ENCODE measurements at regions not wholly inside any gene's neighbourhood (a gene's known extent, or its start where the extent isn't known, plus 50 kb on each side); places are given as distances from the start of the nearest gene placed in this dataset.
"Not testable (repeated sequence)": the region's sequence is repeated elsewhere in the genome, so short reads cannot be mapped to it uniquely, and the experiment has no call there.

DNA sequence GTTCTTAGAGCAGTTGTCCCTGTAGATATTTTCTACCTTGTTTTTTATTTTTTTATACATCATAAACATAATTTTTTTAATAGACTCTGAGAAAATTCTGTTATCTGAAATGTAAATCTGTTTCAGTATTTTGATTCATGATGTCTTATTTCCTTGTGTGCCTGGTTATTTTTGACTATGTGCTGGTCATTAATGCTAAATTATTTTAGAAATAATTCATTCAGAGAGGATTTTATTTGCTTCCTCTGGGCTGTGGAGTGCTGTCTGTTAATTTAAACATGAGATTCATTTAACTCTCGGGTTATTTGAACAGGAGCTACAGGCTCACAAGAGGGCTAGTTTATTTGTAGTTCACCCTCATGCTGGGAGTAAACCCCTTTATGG is 124.3 kb upstream of the PITX1 start:
- no peak for DNase-seq (ENCODE audit: low read depth, low spot score)

DNA sequence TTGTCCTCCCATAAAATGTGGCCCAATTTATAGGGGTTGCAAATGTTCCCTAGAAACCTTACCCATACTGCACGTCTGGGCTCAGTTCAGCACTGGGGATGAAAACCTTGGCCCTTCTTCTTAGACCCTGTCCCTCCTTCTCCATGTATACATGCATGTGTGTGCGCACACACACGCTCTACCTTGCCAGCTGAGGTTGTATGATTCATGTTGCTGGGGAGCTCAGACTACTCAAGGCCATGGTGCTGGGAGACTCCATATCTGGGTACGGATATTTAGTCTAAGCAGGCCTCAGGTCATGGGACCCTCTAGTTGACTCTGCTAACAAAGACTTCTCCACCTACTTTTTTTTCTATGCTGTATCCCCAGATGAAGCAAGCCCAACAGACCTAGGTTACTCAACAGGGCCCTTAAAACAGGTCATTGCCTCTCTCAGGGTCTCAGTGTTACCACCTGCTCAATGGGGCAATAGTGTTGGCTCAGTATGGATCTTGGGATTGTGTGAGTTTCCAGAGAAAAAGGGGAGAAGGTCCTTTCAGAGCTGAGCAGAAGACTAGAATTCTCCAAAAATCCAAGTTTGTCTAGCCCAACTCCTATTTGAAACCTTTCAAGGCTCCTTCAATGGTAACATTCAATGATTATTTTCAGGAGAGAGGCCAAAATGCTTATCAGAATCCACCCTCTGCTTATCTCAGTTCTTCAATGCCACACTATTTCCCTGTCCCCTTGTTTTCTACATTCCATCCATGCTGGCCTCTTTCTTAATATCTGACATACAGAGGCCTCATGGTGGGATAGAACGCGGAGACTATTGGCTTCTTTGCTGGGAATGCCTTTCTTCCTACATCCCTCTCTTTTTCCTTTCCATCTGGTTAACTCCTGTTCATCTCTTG is 123.6 kb upstream of the PITX1 start:
- DNase-seq (ENCODE audit: low read depth, low spot score), result no peak

DNA sequence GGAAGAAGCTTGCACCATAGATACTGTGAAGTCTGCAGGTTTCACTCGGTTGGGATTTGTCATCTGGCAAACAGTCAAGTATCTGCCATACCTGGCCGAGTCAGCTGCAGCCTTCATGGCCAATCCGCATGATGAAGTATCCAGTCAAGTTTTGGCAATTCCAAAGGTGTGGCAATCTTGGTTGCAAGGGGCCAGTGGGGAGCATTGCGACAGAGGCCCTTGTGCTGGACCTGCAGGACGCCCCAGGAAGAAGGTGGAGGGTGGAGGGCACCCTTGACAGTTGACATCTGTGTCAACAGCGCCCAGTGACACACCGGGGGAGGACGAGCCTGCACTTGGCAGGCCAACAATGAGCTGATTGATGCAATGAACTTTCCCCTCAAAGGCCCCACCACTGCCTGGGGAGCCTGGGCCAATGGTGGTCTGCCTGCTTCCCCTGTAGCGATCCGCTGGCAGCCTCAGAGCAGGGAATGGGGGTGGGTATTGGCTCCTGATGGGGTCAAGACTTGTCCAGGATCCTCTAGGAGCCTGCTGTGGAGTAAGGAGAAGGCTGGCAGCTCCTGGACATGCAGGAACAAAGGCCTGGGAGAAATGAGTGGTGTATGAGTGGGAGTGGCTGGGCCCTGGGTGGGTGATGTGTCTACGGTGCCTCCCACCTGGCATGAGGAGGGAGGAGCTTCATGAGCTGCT is 122.8 kb upstream of the PITX1 start:
- DNase-seq (ENCODE audit: low read depth, low spot score), result no peak

DNA sequence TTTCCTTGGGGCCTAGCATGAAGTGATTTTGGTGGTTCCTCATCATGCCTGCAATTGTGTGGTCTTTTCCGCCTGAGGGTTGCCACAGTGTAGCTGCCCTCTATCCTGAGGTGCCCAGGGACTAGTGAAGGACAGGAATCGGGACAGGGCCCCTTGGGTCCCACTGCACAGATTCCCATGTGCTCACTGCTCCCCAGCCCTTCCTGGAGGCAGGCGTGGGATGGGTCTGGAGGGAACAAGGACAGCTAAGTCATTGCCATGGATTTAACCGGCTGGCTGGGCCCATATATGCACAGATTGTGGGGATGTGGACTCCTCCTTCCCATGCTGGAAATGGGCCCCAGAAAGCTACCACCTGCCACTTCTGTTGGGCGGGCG is 122.3 kb upstream of the PITX1 start:
- DNase-seq (ENCODE audit: low read depth, low spot score), result no peak

DNA sequence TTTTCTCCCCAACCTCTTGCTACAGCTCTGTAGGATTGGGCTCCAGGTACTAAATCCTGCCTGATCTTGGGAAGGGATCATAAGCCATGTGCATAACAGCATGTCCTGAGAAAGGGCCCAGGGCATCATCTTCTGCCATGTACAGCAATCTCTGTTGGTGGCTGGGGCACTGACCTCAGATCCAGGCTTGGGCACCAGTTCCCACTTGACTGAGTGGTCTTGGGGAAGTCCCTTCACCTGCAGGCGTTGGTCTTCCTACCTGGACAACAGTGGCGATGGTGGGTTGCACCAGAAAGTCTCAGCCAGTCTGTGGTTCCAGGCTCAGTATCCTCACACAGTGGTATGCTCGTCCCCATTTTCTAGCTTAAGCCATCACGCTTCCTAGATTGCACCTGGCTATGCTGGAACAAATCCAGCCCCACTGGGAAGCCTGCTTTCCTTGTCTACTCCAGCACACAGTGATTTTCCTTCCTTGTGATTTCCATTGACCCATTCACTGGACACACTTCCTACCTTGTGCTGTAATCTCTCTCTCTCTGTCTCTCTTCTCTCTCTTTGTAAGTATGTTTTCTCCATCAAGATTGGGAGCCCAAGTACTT is 121.7 kb upstream of the PITX1 start:
- DNase-seq (ENCODE audit: low read depth, low spot score), result no peak

DNA sequence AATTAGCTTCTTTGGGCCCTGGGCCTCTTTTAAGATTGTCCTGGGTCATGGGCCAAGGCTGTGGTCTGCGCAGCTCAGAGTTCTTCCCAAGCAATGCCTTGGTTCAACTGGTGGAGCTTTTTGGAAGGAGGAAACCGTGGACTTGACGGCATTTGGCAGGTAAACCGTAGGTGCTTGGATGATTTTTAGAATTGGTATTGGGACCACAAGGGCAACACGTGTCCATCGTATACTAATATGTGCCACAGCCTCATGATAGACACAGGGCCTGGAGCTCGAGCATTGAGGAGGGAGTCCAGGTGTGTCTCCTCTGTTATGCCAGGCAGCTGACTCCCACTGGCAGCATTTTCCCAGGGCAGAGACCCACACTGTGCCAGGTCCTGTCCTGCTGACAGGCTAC is 120.9 kb upstream of the PITX1 start:
- no peak for DNase-seq (ENCODE audit: low read depth, low spot score)

DNA sequence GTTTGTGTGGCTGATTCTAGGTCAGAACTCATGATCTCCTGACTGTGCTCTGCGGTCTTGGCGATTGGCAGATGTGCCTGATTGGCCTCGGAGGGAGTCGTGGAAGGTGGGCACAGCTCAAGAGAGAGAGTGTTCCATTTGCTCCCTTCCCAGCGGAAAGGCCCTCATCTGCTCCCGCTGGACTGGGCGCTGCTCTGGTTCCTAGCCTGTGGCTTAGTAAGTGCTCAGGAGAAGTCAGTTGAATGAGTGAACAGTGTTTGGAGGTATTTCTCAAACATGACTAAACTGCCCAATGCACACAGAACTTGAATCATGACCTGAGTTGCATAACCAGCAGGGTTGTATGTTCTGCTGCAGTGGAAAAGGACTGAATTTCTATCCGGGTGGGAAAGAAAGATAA is 120.2 kb upstream of the PITX1 start:
- DNase-seq (ENCODE audit: low read depth, low spot score), result no peak

DNA sequence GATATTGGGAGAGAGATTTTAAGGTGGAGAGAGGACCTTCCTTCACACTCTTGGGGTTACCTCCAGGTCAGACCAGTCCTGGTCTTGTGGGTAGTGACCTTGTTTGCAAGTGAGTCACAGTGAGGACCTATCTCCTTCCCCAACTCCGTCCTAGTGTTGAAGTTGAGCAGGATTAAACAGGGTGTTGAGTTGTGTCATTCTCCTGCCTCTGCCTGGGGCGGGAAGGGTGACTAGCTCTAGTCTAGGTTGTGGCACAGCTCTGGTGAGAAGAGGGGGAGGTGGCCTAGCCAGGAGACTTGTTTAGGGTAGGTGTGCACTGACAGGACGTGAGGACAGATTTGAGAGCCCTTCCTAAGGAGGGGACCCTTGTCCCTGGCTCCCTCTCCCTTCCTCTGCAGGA is 119.6 kb upstream of the PITX1 start:
- no peak for DNase-seq (ENCODE audit: low read depth, low spot score)

DNA sequence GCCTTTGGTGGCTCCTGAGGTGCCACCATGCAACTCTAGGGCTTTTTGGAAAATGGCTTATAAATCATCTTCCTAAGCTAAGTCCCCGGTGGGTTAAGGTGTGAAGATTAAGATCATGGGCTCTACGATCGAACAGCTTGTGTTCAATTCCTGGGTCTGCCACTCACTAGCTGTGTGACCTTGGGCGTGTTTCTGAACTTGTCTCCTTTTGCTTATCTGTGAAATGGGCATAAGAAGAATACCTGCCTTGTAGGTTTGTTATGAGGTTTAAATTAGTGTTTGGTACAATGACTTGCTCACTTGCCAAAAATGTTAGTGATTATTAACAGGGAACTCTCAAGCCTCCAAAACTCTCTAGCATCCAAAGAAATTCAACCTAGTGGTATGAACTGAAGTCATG is 119.2 kb upstream of the PITX1 start:
- no peak for DNase-seq (ENCODE audit: low read depth, low spot score)

DNA sequence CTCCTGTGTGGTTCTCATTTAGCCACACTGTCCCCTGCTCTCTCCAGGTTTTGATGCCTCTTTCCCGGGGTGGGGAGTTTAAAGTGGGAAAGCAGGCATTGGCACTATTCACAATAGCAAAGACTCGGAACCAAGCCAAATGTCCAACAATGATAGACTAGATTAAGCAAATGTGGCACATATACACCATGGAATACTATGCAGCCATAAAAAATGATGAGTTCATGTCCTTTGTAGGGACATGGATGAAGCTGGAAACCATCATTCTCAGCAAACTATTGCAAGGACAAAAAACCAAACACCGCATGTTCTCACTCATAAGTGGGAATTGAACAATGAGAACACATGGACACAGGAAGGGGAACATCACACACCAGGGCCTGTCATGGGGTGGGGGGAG is 117.6 kb upstream of the PITX1 start:
- not testable (repeated sequence) for DNase-seq (ENCODE audit: low read depth, low spot score)

DNA sequence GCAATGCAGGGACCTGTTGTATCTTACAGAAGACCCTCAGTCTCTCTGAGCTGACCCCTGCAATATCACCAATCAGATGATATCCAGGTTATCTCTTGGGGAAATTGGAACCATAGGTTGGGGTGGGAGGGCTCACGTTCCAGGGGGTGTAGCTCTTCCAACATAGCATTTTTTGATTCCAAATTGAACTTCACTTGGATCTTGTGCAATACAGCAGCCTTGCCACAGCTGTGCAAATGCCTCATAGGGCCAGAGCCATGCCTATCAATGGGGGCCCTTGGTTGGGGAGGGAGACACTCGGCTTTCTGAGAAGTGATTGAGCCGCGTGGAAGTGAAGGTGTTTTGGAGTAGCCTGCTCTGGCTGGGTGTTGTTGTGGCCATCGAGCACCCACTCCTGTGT is 117.2 kb upstream of the PITX1 start:
- DNase-seq (ENCODE audit: low read depth, low spot score), result no peak

DNA sequence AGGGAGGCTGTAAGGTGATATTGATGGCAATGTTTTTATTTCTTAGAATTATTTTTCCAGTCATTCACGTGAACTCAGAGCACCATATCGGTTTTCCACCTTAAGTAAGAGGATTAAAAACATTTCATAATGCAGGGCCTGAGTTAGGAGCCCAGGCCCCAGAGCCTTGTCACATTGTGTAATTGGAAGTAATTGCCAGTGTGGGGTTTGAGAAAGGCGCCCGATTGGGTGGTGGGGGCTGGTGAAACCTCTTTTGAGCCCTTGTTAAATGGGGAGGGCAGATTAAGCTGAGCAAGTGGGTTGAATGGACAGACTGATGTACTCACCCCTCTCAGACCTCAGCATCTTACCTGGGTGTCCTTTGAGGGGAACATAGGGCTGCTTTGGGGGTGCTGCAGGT is 116.7 kb upstream of the PITX1 start:
- DNase-seq (ENCODE audit: low read depth, low spot score), result no peak

DNA sequence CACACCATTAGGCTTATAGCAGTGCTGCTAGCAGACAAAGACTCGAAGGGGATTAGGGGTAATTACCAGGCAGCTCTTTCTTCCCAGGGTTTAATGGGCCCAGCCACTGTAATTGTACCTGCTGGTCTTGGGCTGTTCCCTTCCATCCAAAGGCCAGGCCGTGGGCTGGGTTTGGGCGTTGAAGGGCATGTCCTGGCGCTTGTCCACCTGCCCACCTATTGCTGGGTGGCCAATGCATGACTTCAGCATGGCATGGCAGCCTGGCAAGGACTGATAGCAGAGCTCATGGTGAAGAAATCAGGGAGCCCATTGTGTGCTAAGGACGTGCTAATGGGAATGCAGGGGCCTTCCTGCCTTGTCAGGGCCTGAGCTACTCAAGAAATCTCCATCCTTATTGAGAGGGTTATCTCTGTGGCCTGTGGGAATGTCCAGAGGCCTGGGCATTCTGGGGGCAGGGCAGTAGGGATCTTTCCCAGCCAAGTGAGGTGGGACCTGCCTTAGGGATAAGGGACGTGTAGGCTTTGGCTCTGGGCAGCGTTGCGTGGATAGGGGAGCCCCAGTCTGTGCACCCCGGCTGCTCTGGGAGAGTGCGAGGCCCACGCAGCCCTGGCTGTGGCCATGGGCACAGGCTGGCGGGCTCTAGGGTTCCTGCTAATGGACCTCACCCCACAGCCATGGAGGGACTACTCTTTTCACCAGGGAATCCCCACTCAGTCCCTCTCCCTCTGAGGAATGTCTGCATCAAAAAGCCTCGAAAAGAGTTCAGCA is 116.1 kb upstream of the PITX1 start:
- DNase-seq (ENCODE audit: low read depth, low spot score), result no peak

DNA sequence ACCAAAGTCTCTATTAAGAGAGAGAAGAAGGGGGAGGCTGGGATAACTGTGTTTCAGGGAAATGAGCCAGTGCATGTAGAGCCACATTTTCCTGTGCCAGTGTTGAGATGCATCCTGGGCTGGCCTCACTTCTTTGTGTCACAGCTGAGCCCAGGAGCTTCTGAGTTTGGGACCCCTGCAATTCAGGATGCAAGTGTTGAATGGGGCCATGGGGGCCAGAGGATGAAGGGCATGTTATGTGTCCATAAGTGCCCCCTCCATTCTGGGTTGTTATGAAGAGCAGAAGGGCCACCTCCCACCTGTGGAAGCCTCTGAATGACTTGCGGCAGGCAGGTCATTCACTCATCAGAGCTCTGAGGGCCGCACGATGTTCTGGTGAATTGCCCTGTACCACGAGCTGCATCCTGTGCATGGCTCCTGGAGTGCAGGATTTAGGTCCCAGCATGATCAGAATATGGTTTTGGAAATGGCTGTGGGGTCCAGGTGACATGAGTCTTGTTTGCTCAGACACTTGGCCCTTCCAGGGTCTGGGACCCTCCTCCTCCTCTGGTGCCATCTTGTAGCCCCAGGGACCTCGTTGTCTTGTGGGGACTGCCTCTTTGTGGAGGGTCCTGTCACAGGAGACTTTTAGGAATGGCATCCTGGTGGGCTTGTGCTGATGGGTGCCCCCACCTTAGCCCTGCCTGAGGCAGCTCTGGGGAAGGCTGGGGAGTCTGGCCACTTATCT is 115.4 kb upstream of the PITX1 start:
- DNase-seq (ENCODE audit: low read depth, low spot score), result no peak

DNA sequence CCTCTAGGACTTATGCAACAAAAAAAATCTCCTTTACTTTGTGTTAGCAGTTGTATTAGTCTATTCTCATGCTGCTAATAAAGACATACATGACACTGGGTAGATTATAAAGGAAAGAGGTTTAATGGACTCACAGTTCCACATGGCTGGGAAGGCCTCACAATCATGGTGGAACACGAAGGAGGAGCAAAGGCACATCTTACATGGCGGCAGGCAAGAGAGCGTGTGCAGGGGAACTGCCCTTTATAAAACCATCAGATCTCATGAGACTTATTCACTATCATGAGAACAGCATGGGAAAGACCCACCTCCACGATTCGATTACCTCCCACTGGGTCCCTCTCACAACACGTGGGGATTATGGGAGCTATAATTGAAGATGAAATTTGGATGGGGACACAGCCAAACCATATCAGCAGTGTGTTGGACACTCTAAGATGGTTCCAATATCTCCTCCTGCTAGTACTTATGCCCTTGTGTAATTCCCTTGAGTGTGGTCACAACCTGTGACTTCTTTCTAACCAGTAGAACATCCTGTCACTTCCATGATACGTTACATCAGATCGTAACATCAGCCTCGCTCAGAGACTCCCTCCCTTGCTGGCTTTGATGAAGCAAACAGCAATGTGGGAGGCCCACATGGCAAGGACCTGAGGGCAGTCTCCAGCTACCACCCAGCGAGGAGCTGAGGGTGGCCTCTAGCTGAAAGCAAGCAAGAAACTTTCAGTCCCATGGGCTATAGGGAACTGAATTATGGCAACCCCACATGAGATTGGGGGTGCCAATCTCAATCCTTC is 113.5 kb upstream of the PITX1 start:
- no peak for DNase-seq (ENCODE audit: low read depth, low spot score)

DNA sequence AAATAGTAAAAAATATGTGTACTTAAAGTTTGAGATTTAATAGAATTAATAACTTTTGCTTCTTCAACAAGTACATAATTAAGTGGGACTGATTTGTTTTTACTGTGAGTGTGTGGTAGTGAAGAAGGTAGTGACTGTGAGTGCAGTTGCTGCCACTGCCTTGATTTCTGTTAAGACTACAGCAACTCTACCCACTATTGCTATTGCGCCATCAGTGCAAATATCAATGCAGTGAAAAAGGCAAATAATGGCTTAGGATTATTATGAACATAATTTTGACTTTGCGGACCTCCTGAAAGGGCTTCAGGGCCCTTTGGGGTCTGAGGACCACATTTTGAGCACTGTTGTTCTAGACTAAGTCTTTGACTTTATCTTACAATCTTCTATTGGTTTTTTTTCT is 112.0 kb upstream of the PITX1 start:
- no peak for DNase-seq (ENCODE audit: low read depth, low spot score)

DNA sequence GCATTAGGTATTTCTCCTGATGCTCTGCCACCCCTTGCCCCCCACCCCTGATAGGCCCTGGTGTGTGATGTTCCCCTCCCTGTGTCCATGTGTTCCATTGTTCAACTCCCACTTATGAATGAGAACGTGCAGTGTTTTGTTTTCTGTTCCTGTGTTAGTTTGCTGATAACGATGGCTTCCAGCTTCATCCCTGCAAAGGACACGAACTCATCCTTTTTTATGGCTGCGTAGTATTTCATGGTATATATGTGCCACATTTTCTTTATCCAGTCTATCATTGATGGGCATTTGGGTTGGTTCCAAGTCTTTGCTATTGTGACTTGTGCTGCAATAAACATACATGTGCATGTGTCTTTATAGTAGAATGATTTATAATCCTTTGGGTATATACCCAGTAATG is 109.7 kb upstream of the PITX1 start:
- DNase-seq (ENCODE audit: low read depth, low spot score), result not testable (repeated sequence)

DNA sequence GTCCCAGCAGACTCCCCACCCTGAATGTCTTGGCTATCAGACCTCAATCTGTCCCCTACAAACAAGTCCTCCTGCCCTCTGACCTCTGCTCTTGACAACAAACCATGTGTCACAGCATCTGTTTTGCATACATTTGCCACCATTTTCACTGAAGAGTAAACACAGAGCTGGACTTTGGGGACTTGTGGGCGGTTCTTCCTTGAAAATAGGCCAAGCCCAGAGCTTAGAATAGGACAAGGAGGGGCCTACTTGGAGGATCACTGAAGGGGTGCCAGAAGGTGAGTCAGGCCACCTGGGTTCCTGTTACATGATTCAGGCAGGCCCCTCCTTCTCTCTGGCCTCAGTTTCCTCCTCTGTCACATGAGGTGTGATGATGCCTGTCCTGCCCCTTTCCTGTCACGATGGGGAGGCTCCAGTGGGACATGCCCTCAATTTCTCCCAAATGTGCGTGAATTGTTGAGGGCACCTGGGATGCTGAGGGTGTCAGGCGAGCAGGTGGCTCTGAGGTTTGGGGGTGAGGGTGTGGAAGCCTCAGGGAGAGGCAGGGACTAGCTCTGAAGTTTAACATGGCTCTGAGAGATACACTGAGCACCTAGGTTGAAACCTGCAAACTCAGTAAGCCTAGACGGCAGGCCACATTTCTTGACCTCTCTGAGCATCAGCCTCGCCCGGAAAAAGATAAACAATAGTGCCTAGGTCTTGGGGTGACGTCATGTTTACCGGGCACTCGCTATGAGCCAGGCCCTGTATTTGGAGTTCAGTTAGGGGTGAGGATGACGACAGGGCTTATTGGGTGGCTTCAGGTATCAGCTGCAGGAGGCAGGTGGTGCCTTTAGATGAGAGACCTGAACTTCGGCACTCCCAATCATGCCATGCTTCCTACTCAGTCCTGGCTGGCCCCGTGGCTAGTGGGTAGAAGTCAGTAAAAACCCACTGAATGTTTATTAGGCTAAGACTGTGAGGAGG is 107.6 kb upstream of the PITX1 start:
- no peak for DNase-seq (ENCODE audit: low read depth, low spot score)

DNA sequence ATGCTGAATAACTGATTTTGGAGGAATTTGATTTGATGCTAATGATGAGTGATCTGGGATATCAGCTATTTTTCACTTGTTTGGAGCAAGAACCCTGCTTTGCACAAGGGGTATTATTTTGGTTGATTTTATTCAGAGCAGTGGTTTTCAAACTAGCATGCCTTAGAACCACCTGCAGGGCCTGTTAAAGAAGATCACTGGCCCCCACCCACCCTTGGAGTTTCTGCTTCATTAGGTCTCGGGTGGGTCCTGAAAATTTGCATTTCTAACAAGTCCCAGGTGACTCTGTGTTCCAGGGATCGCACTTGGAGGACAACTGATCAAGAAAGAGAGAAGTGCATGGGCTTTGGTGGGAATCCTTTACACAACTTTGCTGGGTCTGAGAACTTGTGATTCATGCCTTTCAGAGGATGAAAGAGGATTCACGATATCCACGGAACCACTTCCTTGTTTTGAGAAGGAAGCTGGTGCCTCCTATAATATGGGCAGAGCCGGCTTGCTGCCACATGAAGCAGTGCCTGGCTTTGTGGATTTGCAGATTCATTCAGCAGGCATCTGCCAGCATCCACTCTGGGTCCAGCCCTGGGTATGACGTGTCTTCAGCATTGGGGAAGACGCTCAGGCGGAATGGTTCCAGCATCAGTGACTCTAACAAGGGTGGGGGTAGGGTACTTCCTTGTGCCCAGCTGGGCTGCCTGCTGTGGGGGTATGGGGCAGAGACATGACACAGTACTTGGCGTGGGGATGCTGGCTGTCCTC is 106.6 kb upstream of the PITX1 start:
- no peak for DNase-seq (ENCODE audit: low read depth, low spot score)

All from smooth muscle cell of the brain vasculature (primary cell).